Subcutaneous abdominal adipose tissue (tissue), 5 donors: ENCODE measurements at regions not wholly inside any gene's neighbourhood (a gene's known extent, or its start where the extent isn't known, plus 50 kb on each side); places are given as distances from the start of the nearest gene placed in this dataset.

Experiments used
- H3K27ac ChIP-seq: one replicate; pipeline ENCODE4 v1.7.0; 2013; ENCODE audit warnings: low read depth, mild to moderate bottlenecking, inconsistent platforms, low read length, moderate library complexity
- H3K27me3 ChIP-seq, 5 donors: one replicate each; pipeline ENCODE4 v1.7.0; 2013; ENCODE audit warnings: low read length in 5 of 5, inconsistent platforms in 1 of 5; ENCODE audit not compliant: control insufficient read depth in 5 of 5, insufficient read depth in 4 of 5
- H3K36me3 ChIP-seq, 5 donors: one replicate each; pipeline ENCODE4 v1.7.0; 2013; ENCODE audit warnings: low read length in 5 of 5; ENCODE audit not compliant: control insufficient read depth in 5 of 5, insufficient read depth in 5 of 5
- H3K4me1 ChIP-seq, 5 donors: one replicate each; pipeline ENCODE4 v1.7.0; 2013; ENCODE audit warnings: low read length in 5 of 5, mild to moderate bottlenecking in 3 of 5, moderate library complexity in 1 of 5; ENCODE audit not compliant: control insufficient read depth in 5 of 5, insufficient read depth in 5 of 5
- H3K4me3 ChIP-seq, 5 donors: one replicate each; pipeline ENCODE4 v1.7.0; 2013; ENCODE audit warnings: low read length in 5 of 5, low read depth in 1 of 5
- H3K9ac ChIP-seq, 5 donors: one replicate each; pipeline ENCODE4 v1.7.0; 2013; ENCODE audit warnings: low read length in 5 of 5, mild to moderate bottlenecking in 4 of 5, moderate library complexity in 3 of 5
- H3K9me3 ChIP-seq, 5 donors: one replicate each; pipeline ENCODE4 v1.7.0; 2013; ENCODE audit warnings: low read length in 5 of 5; ENCODE audit not compliant: control insufficient read depth in 5 of 5
- donor health status: healthy.
- donor health status: healthy.
- donor health status: healthy.
- donor health status: healthy.
- donor health status: healthy.

DNA sequence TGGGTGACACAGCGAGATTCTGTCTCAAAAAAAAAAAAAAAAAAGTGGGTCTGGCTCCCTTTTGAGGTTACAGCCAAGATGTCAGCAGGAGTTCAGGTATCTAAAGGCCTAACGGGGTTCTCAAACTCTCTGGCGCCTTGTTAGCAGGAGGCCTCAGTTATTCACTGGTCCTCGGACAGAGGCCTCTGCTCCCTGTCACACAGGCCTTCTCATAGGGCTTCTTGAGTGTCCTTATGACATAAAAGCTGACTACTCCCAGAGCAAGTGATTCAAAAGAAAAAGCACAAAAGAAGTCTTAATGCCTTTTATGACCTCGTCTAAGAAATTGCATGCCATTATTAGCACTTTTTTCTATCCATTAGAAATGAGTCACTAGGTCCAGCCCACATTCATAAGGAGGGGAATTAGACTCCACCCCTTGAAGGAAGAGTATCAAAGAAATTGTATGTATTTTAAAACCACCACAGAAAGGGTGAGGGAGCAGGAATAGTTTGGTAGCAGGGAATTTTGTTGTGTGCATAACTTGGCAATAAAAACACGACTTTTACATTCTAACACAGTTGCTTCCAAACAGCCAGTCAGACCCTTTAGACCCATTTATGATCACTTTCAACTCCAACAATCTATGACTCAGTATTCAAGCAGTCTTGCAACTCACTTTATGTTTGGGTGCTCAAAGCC is 90.3 kb downstream of the MEX3B start:
- Histone ChIP-seq H3K27ac (no peak overlapping the region), H3K36me3 (no peaks in the 10 kb centered on the region), H3K9me3 (no peaks in the 10 kb centered on the region), H3K9ac (no peak overlapping the region), H3K4me1 (no peaks in the 10 kb centered on the region), H3K4me3 (no peak overlapping the region), H3K27me3 (peaks cover 0 to 3% (median 0%) of the 10 kb centered on the region in 5 donors)

DNA sequence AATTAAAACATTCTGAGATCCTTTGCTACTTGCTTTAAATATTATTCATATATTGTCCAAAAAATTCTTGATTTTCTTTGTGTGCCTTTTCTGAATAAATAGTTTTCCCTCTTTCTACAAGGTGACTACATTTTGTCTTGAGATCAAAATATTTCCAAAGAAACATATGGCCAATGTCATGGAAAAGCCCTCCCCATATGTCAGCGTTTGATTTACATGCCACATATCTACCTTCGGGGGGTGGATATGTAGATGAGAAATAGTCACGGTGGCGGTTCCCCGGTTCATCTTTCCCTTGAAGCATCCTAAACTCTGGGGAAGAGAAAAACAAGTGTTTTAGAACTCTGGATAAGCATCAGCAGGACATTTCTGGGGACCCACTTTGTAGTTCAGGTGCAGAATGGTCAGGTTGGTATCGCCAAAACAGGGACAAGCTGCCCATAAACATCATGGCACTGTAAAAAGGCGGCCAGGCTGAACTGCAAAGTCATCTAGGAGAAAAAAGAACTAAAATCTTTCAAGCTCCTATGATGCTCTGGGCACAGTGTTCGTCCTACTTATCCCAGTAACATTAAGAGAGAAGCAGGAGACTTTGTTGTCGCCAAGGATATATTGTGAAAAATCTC is 91.5 kb downstream of the MEX3B start:
- Histone ChIP-seq H3K27ac (no peak overlapping the region), H3K36me3 (no peaks in the 10 kb centered on the region), H3K9me3 (no peaks in the 10 kb centered on the region), H3K4me1 (no peaks in the 10 kb centered on the region), H3K4me3 (no peak overlapping the region), H3K27me3 (peaks cover 0 to 3% (median 0%) of the 10 kb centered on the region in 5 donors), H3K9ac (no peak overlapping the region)

DNA sequence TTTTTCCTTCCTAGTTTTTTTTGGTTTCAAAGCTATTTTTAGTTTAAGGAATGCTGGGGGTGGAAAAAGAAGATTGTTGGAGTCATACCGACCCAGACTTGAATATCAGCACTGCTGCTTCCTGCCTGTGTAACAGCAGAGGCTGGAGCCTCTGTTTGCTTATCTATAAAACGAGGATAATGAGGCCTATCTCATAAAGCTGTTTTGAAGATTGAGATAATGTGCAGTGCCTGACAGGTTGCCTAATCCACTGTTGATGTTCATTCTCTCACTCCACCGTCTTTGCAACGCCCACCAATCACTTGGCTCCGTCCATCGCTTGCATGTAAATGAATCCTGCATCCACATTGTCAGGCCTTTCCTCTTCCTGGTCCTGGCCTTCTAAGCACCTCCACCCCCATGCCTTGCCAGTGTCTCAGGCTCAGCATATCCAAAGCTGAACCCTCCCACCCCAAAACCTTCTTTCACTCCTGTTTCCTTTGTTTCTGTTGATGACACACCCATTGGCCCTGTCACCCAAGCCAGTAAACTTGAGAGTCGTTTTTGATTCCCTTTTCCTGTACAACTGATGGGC is 94.9 kb downstream of the MEX3B start:
- Histone ChIP-seq H3K36me3 (no peaks in the 10 kb centered on the region), H3K27ac (no peak overlapping the region), H3K4me1 (peaks cover 0 to 5% (median 0%) of the 10 kb centered on the region in 5 donors), H3K4me3 (no peak overlapping the region), H3K9me3 (no peaks in the 10 kb centered on the region), H3K27me3 (peaks cover 0 to 3% (median 0%) of the 10 kb centered on the region in 5 donors), H3K9ac (no peak overlapping the region)

DNA sequence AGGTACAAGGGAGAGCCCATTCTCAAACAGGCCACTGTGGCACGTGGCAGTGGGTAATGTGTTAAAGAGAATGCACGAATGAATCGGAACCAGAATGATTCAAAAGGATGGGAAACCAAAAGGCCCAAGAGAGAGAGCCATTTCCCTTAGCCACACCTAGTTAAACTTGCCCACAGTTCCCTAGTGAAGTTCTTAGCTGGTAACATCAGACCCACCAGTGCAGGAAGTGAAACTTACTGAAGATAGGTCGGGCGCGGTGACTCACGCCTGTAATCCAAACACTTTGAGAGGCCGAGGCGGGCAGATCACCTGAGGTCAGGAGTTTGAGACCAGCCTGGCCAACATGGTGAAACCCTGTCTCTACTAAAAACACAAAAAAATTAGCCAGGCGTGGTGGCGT is 97.1 kb downstream of the MEX3B start:
- no peak overlapping the region for H3K4me3 ChIP-seq

DNA sequence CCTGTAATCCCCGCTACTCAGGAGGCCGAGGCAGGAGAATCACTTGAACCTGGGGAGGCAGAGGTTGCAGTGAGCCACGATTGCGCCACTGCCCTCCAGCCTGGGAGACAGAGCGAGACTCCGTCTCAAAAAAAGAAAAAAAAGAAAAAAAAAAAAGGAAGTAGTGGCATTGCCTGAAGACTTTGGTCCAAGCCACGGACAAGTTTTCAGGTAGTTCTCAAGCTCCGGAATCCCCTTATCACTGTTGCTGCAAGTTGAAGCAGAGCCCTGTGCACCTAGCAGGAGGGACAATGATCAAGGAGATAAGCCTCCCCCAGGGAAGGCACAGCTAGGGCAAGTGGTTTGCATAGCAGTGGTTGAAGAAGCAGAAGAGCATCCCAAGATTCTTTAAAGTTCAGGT is 97.6 kb downstream of the MEX3B start:
- H3K27me3 ChIP-seq = peaks cover 0 to 3% (median 0%) of the 10 kb centered on the region in 5 donors
- H3K4me1 ChIP-seq = peaks cover 0 to 5% (median 0%) of the 10 kb centered on the region in 5 donors
- H3K4me3 ChIP-seq = no peak overlapping the region
- H3K36me3 ChIP-seq = no peaks in the 10 kb centered on the region
- H3K9me3 ChIP-seq = no peaks in the 10 kb centered on the region
- no peak overlapping the region for H3K9ac ChIP-seq
- no peak overlapping the region for H3K27ac ChIP-seq

More for the DNA sequence above, 97.1 kb downstream of the MEX3B start:
- H3K36me3 ChIP-seq = no peaks in the 10 kb centered on the region
- no peak overlapping the region for H3K9ac ChIP-seq
- no peaks in the 10 kb centered on the region for H3K9me3 ChIP-seq
- H3K27ac ChIP-seq = no peak overlapping the region
- H3K27me3 ChIP-seq = peaks cover 0 to 3% (median 0%) of the 10 kb centered on the region in 5 donors
- H3K4me1 ChIP-seq = peaks cover 0 to 5% (median 0%) of the 10 kb centered on the region in 5 donors

DNA sequence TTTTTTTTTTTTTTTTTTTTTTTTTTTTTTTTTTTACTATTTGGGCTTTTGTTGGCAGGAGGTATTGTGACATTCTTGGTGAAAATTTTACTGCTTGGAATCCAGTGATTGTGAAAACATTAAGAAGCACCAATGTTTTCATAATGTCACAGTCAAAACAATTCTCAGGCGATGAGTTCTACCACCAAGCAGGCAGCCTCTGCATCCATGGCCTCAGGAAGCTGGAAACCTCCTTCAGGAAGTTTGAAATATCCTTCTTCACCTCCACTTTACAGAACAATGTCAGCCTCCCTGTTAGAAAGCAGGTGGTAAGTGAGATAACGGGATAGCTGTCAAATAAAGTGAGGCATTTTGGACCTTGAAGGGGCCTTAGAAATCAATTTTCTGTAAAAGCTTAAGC is 98.3 kb downstream of the MEX3B start:
- Histone ChIP-seq H3K4me3 (no peak overlapping the region), H3K9me3 (no peaks in the 10 kb centered on the region), H3K27ac (no peak overlapping the region), H3K9ac (no peak overlapping the region), H3K27me3 (peaks cover 0 to under 1% (median 0%) of the 10 kb centered on the region in 5 donors), H3K36me3 (no peaks in the 10 kb centered on the region), H3K4me1 (peaks cover 0 to 5% (median 0%) of the 10 kb centered on the region in 5 donors)

DNA sequence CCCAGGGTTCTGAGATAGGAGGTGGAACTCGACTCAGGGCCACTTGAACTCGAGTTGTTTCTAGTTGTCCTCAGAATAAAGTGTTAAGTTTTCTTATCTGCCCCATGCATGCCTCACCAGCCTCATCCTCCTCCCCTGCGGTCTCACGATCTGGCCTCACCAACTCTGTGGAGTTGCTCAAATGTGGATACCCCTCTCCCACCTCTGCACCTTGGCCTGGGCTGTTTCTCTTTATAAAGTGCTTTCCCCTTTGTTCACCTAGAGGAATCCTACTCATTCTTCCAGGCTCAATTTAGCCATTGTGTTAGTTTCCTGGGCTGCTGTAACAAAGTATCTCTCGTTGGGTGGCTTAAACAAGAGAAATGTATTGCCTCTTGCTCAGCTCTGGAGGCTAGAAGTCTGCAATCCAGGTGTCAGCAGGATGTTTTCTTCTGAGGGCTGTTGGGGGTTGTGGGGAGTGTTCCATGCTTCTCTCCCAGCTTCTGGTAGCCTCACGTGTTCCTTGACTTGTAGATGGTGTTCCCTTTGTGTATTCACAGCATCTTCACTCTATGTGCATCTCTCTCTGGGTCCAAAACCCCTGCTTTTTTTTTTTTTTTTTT is 100.7 kb downstream of the MEX3B start:
- Histone ChIP-seq H3K9ac (no peak overlapping the region), H3K27me3 (no peaks in the 10 kb centered on the region), H3K36me3 (no peaks in the 10 kb centered on the region), H3K27ac (no peak overlapping the region), H3K4me1 (peaks cover 0 to 5% (median 0%) of the 10 kb centered on the region in 5 donors), H3K4me3 (no peak overlapping the region), H3K9me3 (peaks cover 0 to 4% (median 0%) of the 10 kb centered on the region in 5 donors)

DNA sequence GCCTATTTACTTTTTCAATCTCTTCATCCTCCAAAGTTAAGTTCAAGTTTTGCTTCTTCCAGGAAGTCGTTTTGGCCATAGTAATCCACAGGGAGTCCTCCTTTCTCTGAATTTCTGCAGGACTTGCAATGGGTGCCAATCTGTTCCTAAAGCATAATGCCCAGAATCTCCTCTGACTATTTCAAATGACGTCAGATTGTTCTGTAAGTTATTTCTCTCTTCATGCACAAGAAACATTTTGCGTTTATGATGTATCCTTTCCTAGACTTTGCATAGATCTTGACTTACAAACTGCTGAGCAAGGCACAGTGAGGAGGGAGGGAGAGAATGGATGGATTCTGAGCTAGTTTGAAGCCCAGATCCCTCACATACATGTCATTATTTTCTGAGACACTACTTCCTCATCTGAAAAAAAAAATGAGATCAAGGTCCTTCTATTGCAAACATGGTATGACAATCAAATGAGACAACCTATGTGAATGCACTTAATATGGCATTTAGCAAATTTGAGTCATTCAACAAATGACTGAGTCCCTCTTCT is 103.1 kb downstream of the MEX3B start:
- H3K27ac ChIP-seq = no peak overlapping the region
- no peak overlapping the region for H3K4me3 ChIP-seq
- H3K9ac ChIP-seq = no peak overlapping the region
- no peaks in the 10 kb centered on the region for H3K27me3 ChIP-seq
- H3K9me3 ChIP-seq = peaks cover 0 to 5% (median 0%) of the 10 kb centered on the region in 5 donors
- peaks cover 0 to 3% (median 0%) of the 10 kb centered on the region in 5 donors for H3K4me1 ChIP-seq
- no peaks in the 10 kb centered on the region for H3K36me3 ChIP-seq

DNA sequence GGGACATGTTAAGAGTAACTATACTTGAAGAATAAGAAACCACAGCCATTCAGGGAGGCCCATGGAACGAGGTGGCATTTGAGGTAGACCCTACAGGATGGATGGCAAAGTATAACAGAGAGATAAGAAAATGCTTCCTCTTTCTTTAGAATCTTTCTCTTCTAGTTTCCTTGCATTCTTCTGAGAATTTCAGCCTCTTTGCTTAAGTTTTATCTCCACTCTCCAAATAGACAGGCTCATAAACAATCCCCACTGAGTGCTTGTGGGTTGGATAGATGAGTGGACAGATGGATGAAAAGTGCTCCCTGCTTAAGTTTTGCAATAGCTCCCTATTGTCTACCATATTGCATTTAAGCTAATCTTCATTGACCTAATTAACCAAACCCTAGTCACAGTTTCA is 103.7 kb downstream of the MEX3B start:
- no peak overlapping the region for H3K27ac ChIP-seq
- peaks cover 0 to 5% (median 0%) of the 10 kb centered on the region in 5 donors for H3K9me3 ChIP-seq
- H3K36me3 ChIP-seq = no peaks in the 10 kb centered on the region

DNA sequence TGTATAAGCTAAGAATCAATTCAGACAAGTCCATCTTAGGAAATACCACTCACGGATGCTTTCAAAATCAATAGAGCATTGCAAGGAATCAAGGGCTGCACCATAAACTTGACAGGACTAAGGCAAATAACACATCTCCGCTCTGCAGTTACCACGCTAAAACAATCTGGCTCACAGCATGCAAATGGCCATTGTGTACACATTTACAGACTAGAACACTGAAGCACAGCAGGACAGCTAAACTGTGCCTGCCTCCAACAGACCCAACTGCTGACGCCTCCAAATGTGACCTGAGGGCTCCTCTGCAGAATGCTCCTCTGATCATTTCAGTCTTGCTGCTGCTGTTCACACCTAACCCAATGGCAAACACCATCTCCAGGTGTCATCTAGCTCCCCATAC is 104.3 kb downstream of the MEX3B start:
- Histone ChIP-seq H3K4me1 (no peaks in the 10 kb centered on the region), H3K36me3 (no peaks in the 10 kb centered on the region), H3K4me3 (no peak overlapping the region), H3K27ac (no peak overlapping the region), H3K9ac (no peak overlapping the region), H3K27me3 (no peaks in the 10 kb centered on the region), H3K9me3 (peaks cover 0 to 5% (median 0%) of the 10 kb centered on the region in 5 donors)

More for the DNA sequence above, 103.7 kb downstream of the MEX3B start:
- H3K9ac ChIP-seq = no peak overlapping the region
- no peaks in the 10 kb centered on the region for H3K27me3 ChIP-seq
- no peak overlapping the region for H3K4me3 ChIP-seq
- no peaks in the 10 kb centered on the region for H3K4me1 ChIP-seq
